Myocyte (in vitro differentiated cells): ENCODE measurements at regions not wholly inside any gene's neighbourhood (a gene's known extent, or its start where the extent isn't known, plus 50 kb on each side); places are given as distances from the start of the nearest gene placed in this dataset.

Experiments used
- DNase-seq: peaks from one replicate; pipeline ENCODE4 v3.0.0-alpha.2; 2012; ENCODE audit warnings: low read depth

GRCh38 chr18:41268271-41268670, 686.8 kb upstream of the PIK3C3 start:
- DNase-seq = no peak

- no peak for DNase-seq
Observed at GRCh38 chr18:41266616-41267015, 688.4 kb upstream of the PIK3C3 start.

- no peak for DNase-seq
Observed at GRCh38 chr18:41266204-41266603, 688.8 kb upstream of the PIK3C3 start.

- DNase-seq = no peak
Observed at GRCh38 chr18:41265047-41265446, 690.0 kb upstream of the PIK3C3 start.

GRCh38 chr18:41263956-41264355, 691.1 kb upstream of the PIK3C3 start:
- DNase-seq = no peak

GRCh38 chr18:41262688-41263087, 692.3 kb upstream of the PIK3C3 start:
- DNase-seq = no peak

GRCh38 chr18:41244591-41245037, 710.4 kb upstream of the PIK3C3 start:
- no peak for DNase-seq

- no peak for DNase-seq
Observed at GRCh38 chr18:41237317-41237716, 717.7 kb upstream of the PIK3C3 start.

- no peak for DNase-seq
Observed at GRCh38 chr18:41231681-41232080, 723.4 kb upstream of the PIK3C3 start.

GRCh38 chr18:41227993-41228392, 727.0 kb upstream of the PIK3C3 start:
- DNase-seq = no peak

GRCh38 chr18:41226911-41227310, 728.1 kb upstream of the PIK3C3 start:
- no peak for DNase-seq

- DNase-seq = no peak
Observed at GRCh38 chr18:41226186-41226585, 728.8 kb upstream of the PIK3C3 start.

GRCh38 chr18:41216341-41217003, 738.6 kb upstream of the PIK3C3 start:
- no peak for DNase-seq

GRCh38 chr18:41207706-41208105, 747.3 kb upstream of the PIK3C3 start:
- DNase-seq = no peak

GRCh38 chr18:41206341-41206830, 748.6 kb upstream of the PIK3C3 start:
- no peak for DNase-seq

GRCh38 chr18:41199212-41199611, 755.8 kb upstream of the PIK3C3 start:
- DNase-seq = no peak

- DNase-seq = no peak
Observed at GRCh38 chr18:41197967-41198366, 757.1 kb upstream of the PIK3C3 start.

GRCh38 chr18:41170346-41170745, 784.7 kb upstream of the PIK3C3 start:
- DNase-seq = no peak

GRCh38 chr18:41165625-41166024, 789.4 kb upstream of the PIK3C3 start:
- no peak for DNase-seq

GRCh38 chr18:41162781-41163180, 792.3 kb upstream of the PIK3C3 start:
- no peak for DNase-seq

GRCh38 chr18:41162191-41162590, 792.8 kb upstream of the PIK3C3 start:
- no peak for DNase-seq

GRCh38 chr18:41155910-41156851, 798.9 kb upstream of the PIK3C3 start:
- DNase-seq = no peak
